22Rv1 (cell line): ENCODE measurements at regions not wholly inside any gene's neighbourhood (a gene's known extent, or its start where the extent isn't known, plus 50 kb on each side); places are given as distances from the start of the nearest gene placed in this dataset.
"Not testable (repeated sequence)": the region's sequence is repeated elsewhere in the genome, so short reads cannot be mapped to it uniquely, and the experiment has no call there.

Experiments used
- H3K27ac ChIP-seq: fragments of 450-650 bp; 2 replicates; pipeline ENCODE4 v1.5.1; 2017
- CTCF ChIP-seq: fragments of 450-650 bp; IDR thresholded peaks from 2 replicates; pipeline ENCODE4 v1.5.1; 2017; ENCODE audit warnings: mild to moderate bottlenecking
- ZFX ChIP-seq: fragments of 450-650 bp; IDR thresholded peaks from 2 replicates; pipeline ENCODE4 v1.6.1; 2017; ENCODE audit warnings: antibody characterized with exemption, borderline replicate concordance

DNA sequence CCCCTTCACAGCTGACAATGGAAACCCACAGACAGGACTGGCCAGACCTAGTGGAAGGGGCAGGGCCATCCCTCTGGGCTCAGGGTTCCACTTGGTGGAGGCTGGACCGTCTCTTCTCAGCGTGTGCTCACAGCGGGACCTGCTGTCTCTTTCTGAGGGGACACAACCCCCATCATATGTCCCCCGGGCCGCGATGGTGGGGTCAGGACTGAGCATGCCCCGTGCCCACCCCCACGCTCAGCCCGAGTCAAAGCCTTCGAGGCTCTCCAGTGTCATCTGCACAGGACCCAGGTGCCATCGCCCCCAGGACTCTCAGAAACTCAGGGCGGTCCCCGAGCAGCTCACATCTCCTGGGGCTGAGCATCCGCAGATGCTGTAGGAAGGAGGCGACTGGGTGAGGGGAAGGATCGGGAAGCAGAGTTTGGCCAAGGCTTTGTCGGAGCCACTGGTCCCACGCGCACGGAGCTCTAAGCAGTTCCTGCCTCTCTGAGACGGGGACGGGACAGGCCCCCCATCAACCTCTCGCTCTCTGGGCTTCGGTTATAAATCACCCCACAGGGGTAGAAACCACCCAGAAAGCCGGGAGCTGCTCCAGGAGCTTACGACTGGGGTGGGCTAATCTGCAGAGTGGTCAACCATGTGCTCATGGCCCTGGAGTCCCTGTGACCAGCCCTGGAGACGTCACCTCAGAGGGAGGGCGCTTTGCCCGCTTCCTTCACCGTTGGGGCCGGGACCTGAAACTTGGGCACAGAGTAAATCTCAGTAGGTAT lies 183.4 kb upstream of the SULF2 start:
- H3K27ac ChIP-seq: no peak overlapping the region
- TF ChIP-seq ZFX: no peak
- TF ChIP-seq CTCF: no peak

- no peak for TF ChIP-seq ZFX
- no peak for TF ChIP-seq CTCF
- H3K27ac ChIP-seq: no peak overlapping the region
These were observed 178.9 kb upstream of the SULF2 start for GRCh38 chr20:47964149-47964548.

DNA sequence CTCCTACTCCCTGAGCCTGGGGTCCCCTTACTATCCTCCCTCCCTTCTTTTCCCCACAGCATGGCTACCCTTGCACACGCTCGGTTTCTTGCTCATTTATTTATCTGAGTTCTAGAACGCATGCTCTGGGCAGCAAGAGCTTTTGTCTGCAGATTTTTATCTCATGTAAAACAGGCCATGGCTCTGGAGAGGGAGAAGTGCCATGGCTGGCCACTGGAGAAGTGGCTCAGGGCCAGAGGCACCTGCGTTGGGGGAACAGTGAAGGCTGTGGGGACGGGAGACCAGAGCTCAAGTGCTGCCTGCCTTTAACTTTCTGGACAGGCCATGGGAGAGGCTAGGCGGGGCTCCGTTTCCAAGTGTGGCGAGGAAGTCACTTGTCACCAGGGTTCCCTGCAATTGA lies 177.7 kb upstream of the SULF2 start:
- TF ChIP-seq CTCF: no peak
- TF ChIP-seq ZFX: no peak
- H3K27ac ChIP-seq: no peak overlapping the region

GRCh38 chr20:47962286-47962963 lies 177.1 kb upstream of the SULF2 start:
- TF ChIP-seq ZFX: no peak
- TF ChIP-seq CTCF: no peak

DNA sequence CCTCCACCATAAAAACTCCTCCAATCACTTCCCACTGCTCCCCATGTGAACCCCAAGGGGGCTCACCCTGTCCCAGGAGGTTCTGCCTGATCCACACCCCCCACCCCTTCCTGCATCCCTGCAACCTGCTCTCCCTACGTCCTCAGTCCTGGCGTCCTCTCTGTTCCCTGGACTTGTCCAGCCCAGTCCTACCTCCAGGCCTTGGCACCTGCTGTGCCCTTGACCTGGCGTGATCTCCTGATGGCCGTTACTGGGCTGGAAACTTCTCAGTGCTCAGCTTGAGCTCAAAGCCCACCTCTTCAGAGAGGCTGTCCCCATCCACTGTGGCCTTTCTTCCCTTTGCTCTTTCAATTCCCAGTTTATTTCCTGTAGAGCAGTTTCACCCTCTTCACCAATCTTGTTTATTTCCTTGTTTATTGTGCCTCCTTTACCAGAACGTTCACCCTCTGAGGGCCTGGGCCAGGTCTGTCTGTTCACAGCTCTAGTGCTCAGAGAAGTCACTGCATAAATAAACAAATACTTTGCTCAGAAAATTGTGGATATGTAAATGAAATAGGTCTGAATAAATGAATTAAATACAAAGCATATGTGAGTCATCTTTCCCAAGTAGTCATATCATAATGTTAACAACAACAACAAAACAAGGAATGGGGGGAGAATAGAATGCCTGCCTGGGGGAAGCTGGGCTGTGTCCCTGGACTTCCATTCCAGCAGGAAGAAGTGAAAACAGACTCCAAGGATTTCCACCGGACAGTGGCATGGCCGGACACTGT lies 175.7 kb upstream of the SULF2 start:
- no peak overlapping the region for H3K27ac ChIP-seq
- TF ChIP-seq CTCF: no peak
- TF ChIP-seq ZFX: no peak

More at GRCh38 chr20:47962286-47962963, 177.1 kb upstream of the SULF2 start:
- no peak overlapping the region for H3K27ac ChIP-seq

GRCh38 chr20:47960277-47960676 lies 175.0 kb upstream of the SULF2 start:
- no peak for TF ChIP-seq CTCF
- TF ChIP-seq ZFX: no peak
- H3K27ac ChIP-seq: no peak overlapping the region

- H3K27ac ChIP-seq: not testable (repeated sequence)
These were observed 172.9 kb upstream of the SULF2 start for GRCh38 chr20:47957989-47958801.
